ENCODE measurements at regions not wholly inside any gene's neighbourhood (a gene's known extent, or its start where the extent isn't known, plus 50 kb on each side); places are given as distances from the start of the nearest gene placed in this dataset.
"Not testable (repeated sequence)": the region's sequence is repeated elsewhere in the genome, so short reads cannot be mapped to it uniquely, and the experiment has no call there.

DNA sequence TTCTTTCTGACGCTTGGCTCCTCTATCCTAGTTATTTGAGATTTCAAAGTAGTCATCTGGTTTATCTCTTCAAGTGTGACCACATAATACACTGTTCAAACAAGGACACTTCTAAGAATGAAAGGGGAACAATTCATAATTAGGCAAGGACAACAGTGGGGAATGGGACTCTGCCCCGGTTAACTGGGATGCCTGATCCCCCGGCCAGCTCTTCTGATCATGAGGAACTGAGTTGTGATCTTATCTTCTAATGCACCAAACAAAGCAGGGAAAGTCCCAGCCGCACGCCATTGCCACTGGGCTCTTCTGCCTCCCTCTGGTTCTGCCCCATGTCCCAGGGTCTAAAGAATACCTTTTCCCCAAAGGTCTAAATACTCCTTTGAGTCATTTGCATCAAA lies 158.2 kb upstream of the IRF2BP2 start:
- in situ Hi-C loops (cut with HindIII; ENCODE audit: low sequenced_read_pairs), result no loop called here
- H3K4me3 ChIP-seq (ENCODE audit: low read depth, low read length), result no peak overlapping the region
- TF ChIP-seq, protein P1, sequence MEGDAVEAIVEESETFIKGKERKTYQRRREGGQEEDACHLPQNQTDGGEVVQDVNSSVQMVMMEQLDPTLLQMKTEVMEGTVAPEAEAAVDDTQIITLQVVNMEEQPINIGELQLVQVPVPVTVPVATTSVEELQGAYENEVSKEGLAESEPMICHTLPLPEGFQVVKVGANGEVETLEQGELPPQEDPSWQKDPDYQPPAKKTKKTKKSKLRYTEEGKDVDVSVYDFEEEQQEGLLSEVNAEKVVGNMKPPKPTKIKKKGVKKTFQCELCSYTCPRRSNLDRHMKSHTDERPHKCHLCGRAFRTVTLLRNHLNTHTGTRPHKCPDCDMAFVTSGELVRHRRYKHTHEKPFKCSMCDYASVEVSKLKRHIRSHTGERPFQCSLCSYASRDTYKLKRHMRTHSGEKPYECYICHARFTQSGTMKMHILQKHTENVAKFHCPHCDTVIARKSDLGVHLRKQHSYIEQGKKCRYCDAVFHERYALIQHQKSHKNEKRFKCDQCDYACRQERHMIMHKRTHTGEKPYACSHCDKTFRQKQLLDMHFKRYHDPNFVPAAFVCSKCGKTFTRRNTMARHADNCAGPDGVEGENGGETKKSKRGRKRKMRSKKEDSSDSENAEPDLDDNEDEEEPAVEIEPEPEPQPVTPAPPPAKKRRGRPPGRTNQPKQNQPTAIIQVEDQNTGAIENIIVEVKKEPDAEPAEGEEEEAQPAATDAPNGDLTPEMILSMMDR (IDR thresholded peaks at IDR 0.05; ENCODE audit: low read depth, low read length, missing control alignments), result no peak
- no peak for DNase-seq (ENCODE audit: low read depth)

DNA sequence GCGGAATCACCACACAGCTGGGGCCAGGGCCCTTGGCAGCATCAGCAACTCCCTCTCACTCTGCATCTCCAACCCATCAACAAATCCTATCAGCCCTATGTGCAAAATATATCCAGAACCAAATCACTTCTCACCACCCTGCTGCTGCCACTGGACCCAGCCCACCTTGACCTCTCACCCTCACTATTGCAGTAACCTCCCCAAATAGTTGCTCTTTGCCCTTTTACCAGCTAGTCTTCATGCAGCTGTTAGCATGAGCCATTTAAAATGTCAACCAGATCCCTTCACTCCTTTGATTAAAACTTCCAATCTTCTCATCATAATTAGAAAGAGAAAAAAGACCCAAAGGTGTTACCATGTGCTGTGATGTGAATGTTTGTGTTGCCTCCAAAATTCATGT lies 155.7 kb upstream of the IRF2BP2 start:
- H3K4me3 ChIP-seq (ENCODE audit: low read depth, low read length), result no peak overlapping the region
- DNase-seq (ENCODE audit: low read depth), result no peak
- in situ Hi-C loops (cut with HindIII; ENCODE audit: low sequenced_read_pairs), result no loop called here
- TF ChIP-seq, protein P1 (IDR thresholded peaks at IDR 0.05; ENCODE audit: low read depth, low read length, missing control alignments), result no peak

DNA sequence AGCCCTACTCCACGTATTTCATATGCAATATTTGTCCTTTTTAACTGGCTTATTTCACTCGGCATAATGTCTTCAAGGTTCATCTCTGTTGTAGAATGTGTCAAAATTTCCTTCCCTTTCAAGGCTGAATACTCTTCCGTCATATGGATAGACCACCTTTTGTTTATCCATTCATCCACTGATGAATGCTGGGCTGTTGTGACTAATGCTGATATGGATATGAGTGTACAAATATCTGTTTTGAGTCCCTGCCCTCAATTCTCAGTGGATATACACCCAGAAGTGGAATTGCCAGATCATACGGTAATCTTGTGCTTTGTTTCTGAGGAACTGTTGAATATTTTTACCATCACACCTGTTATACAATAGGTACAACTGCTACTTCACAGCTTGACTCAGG lies 155.2 kb upstream of the IRF2BP2 start:
- in situ Hi-C loops (cut with HindIII; ENCODE audit: low sequenced_read_pairs), result no loop called here
- no peak for DNase-seq (ENCODE audit: low read depth)
- TF ChIP-seq, protein P1 (IDR thresholded peaks at IDR 0.05; ENCODE audit: low read depth, low read length, missing control alignments), result no peak
- H3K4me3 ChIP-seq (ENCODE audit: low read depth, low read length), result no peak overlapping the region

DNA sequence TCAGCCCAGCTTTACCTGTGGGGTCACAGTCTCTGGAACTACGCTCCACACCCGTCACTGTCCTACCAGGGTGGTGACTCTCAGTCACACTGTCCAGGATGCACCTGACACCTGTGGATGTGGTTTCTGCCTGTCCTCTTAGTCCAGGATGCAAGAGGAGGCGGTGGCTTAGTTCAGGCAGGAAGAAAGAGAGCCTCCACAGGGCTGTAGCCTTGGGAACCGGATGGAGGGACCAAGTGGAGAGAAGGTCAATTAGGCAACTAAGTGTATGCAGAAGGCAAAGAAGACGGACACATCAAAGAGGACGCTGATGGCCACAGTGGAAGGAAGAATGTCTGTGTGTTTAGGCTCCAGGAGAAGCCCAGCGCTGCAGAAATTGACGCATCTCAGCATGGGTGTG lies 153.9 kb upstream of the IRF2BP2 start:
- no peak for DNase-seq (ENCODE audit: low read depth)
- H3K4me3 ChIP-seq (ENCODE audit: low read depth, low read length), result no peak overlapping the region
- TF ChIP-seq, protein P1 (IDR thresholded peaks at IDR 0.05; ENCODE audit: low read depth, low read length, missing control alignments), result no peak
- in situ Hi-C loops (cut with HindIII; ENCODE audit: low sequenced_read_pairs), result no loop called here

DNA sequence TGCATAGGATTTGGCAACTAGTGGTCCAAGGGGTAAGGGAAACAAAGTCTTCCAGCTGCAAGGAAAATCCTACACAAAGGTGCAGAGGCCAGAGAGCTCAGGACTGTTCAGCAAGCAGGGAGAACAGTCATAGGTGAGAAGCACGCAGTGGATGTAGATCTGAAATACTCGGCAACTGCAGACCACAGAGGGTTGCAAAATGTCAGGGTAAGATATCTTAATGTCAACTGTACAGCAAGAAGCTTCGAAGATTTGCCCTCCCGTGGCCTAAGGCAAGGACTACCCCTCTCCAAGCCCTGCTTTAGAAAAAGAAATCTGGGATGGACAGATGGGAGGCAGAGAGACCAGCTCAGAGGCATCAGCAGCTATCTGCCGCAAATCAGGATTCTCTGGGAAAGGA lies 153.4 kb upstream of the IRF2BP2 start:
- in situ Hi-C loops (cut with HindIII; ENCODE audit: low sequenced_read_pairs), result no loop called here
- TF ChIP-seq, protein P1 (IDR thresholded peaks at IDR 0.05; ENCODE audit: low read depth, low read length, missing control alignments), result no peak
- no peak for DNase-seq (ENCODE audit: low read depth)

DNA sequence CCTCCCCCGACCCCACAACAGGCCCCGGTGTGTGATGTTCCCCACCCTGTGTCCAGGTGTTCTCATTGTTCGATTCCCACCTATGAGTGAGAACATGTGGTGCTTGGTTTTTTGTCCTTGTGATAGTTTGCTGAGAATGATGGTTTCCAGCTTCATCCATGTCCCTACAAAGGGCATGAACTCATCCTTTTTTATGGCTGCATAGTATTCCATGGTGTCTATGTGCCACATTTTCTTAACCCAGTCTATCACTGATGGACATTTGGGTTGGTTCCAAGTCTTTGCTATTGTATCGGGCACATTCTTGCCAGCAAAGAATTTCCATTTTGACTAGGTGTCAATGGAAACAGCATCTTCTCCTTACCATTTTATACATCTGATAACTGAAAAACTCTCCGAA lies 152.1 kb upstream of the IRF2BP2 start:
- DNase-seq (ENCODE audit: low read depth); H3K4me3 ChIP-seq (ENCODE audit: low read depth, low read length); in situ Hi-C loops (cut with HindIII; ENCODE audit: low sequenced_read_pairs): not testable (repeated sequence)

More for the DNA sequence above, 153.4 kb upstream of the IRF2BP2 start:
- H3K4me3 ChIP-seq (ENCODE audit: low read depth, low read length), result no peak overlapping the region

DNA sequence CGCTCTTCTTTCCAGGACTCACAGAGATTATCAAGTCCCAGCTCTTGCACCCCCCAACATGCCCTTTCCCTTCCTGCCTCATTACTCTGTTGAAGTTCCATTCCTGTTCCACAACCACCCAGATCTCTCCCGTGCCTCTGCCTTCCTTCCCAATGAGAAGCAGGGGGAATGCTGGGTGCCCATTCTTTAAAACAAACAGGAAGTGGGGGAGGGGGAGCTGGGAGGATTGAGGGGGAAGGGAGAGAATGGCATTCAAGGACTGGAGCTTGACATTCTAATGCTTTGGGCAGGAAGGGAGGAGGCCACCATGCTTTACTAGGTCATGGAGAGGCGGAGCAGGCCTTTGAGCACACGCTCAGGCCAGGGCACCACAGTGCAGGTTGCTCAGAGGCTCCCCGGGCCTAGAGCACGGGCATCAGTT lies 150.3 kb upstream of the IRF2BP2 start:
- H3K4me3 ChIP-seq (ENCODE audit: low read depth, low read length), result no peak overlapping the region
- no peak for DNase-seq (ENCODE audit: low read depth)
- in situ Hi-C loops (cut with HindIII; ENCODE audit: low sequenced_read_pairs), result no loop called here
- TF ChIP-seq, protein P1 (IDR thresholded peaks at IDR 0.05; ENCODE audit: low read depth, low read length, missing control alignments), result no peak

Measured in astrocyte of the cerebellum (primary cell).